ENCODE measurements at regions not wholly inside any gene's neighbourhood (a gene's known extent, or its start where the extent isn't known, plus 50 kb on each side); places are given as distances from the start of the nearest gene placed in this dataset.

DNA sequence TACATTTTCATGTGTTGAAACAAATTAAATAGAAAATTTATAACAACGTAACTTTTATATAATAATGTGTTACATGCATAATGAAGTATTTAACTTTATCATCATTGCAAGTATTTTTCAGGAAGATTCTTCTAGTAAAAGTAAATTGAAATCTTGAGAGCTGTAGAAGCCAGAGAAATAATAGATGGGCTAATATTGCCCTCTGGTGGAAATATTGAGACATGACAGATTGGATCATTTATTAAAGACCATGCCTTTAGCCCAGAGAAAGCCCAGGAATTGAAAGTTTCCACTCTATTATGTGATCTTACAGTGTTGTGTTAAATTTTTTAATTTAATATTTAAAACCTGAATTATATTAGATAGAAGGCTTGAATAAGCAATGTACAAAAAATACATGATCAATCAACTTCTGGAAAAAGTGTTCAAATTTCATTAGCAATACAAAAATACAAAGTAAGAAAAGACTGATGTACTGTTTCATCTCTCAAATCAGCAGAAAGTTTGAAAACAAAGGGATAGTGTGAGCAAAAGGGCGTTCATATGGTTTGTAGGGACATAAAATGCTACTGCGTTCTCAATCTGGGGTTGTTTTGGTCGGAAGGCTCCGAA lies 52.7 kb upstream of the SPTSSB start:
- Mint-ChIP-seq H3K9me3 (no peaks in the 10 kb centered on the region), H3K36me3 (ENCODE audit: low read depth) (no peaks in the 10 kb centered on the region), H3K27ac (no peak overlapping the region), H3K4me1 (ENCODE audit: low read depth) (peaks cover 6% of the 10 kb centered on the region; the same call in 1 of the 2 replicates), H3K4me3 (no peak overlapping the region), H3K27me3 (ENCODE audit: insufficient read depth) (peaks cover 2% of the 10 kb centered on the region; the same call in 1 of the 2 replicates)
- TF ChIP-seq, protein P1, sequence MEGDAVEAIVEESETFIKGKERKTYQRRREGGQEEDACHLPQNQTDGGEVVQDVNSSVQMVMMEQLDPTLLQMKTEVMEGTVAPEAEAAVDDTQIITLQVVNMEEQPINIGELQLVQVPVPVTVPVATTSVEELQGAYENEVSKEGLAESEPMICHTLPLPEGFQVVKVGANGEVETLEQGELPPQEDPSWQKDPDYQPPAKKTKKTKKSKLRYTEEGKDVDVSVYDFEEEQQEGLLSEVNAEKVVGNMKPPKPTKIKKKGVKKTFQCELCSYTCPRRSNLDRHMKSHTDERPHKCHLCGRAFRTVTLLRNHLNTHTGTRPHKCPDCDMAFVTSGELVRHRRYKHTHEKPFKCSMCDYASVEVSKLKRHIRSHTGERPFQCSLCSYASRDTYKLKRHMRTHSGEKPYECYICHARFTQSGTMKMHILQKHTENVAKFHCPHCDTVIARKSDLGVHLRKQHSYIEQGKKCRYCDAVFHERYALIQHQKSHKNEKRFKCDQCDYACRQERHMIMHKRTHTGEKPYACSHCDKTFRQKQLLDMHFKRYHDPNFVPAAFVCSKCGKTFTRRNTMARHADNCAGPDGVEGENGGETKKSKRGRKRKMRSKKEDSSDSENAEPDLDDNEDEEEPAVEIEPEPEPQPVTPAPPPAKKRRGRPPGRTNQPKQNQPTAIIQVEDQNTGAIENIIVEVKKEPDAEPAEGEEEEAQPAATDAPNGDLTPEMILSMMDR (IDR thresholded peaks at IDR 0.05) = peak; percentile 93
- DNase-seq = peak; percentile 48

DNA sequence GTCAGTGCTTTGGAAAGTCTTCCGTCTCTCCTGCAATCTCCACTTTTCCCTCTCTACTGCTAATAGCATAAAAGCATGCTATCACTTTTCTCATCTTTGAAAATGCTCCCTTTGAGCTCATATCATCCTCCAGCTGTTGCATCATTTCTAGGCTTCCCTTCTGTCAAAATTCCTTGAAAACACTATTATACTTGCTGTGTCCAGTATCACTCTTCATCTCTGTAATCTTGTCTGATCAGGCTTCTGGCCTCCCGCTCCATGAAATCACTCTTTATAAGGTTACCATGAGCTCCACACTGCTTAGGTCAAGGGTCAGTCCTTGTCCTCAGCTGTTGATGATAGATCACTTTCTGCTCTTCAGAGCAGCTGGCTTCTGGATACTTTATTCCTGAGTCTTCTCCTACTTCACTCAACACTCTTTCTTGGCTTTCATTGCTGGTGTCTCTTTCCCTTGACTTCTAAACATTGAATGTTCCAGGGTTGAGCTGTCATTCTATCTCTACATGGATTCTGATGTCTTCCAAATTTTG lies 50.9 kb upstream of the SPTSSB start:
- H3K27me3 Mint-ChIP-seq (ENCODE audit: insufficient read depth) = peaks cover under 1% of the 10 kb centered on the region; the same call in 1 of the 2 replicates
- no peak overlapping the region for H3K27ac Mint-ChIP-seq
- TF ChIP-seq, protein P1 (IDR thresholded peaks at IDR 0.05) = no peak
- H3K4me3 Mint-ChIP-seq = no peak overlapping the region
- peaks cover 6% of the 10 kb centered on the region; the same call in 1 of the 2 replicates for H3K4me1 Mint-ChIP-seq (ENCODE audit: low read depth)
- H3K9me3 Mint-ChIP-seq = no peaks in the 10 kb centered on the region
- H3K36me3 Mint-ChIP-seq (ENCODE audit: low read depth) = no peaks in the 10 kb centered on the region
- no peak for DNase-seq
